ENCODE measurements at regions not wholly inside any gene's neighbourhood (a gene's known extent, or its start where the extent isn't known, plus 50 kb on each side); places are given as distances from the start of the nearest gene placed in this dataset.

- CTCF ChIA-PET = no interaction called here
- intact Hi-C loops (cut with micrococcal nuclease; ENCODE audit: unreplicated experiment) (no loop called here), in situ Hi-C loops (cut with MboI) (no loop called here)
- H3K79me2 ChIP-seq (ENCODE audit: control insufficient read depth, insufficient read depth, low read length) = no peaks in the 10 kb centered on the region
- no peak overlapping the region for H3K27ac ChIP-seq (ENCODE audit: control insufficient read depth, insufficient read depth)
- H3K9me3 ChIP-seq (replicated peaks; ENCODE audit: control insufficient read depth, insufficient read depth, low read length) = no peaks in the 10 kb centered on the region
- H4K20me1 ChIP-seq (ENCODE audit: control insufficient read depth, insufficient read depth) = no peaks in the 10 kb centered on the region
- no peak overlapping the region for H3K4me3 ChIP-seq
- SMC1A ChIA-PET (ENCODE audit: uncharacterized antibody, unreplicated experiment) = no interaction called here
- H3K4me2 ChIP-seq (ENCODE audit: control insufficient read depth, insufficient read depth) = no peak overlapping the region
- H3K36me3 ChIP-seq (ENCODE audit: control insufficient read depth in 2 of 2, insufficient read depth in 2 of 2, low read length in 1 of 2) = no peaks in the 10 kb centered on the region
- H3K27me3 ChIP-seq (replicated peaks in 1 of 2; ENCODE audit: control insufficient read depth in 2 of 2, insufficient read depth in 2 of 2, low read length in 1 of 2) = no peaks in the 10 kb centered on the region
- FAIRE-seq (no peak), ATAC-seq (no peak), DNase-seq (ENCODE audit: low read depth, low spot score) (no peak)
- POLR2A ChIA-PET = no interaction called here
- H3K9ac ChIP-seq (ENCODE audit: control insufficient read depth, insufficient read depth, low read length) = no peak overlapping the region
- H3K4me1 ChIP-seq (ENCODE audit: control insufficient read depth, insufficient read depth, low read length) = no peaks in the 10 kb centered on the region
- RAD21 ChIA-PET (ENCODE audit: unreplicated experiment) = no interaction called here
- no peak overlapping the region for H2AFZ ChIP-seq (ENCODE audit: control insufficient read depth, low read depth, low read length)
- 44% methylated on average over 1 of the region's 1 CpG for WGBS (ENCODE audit: insufficient coverage, insufficient replicate concordance, low lambda C conversion rate, missing lambda C conversion rate)
- BruUV-seq (replicated peaks) = no TSS peak
- TF ChIP-seq PML (IDR thresholded peaks at IDR 0.05; ENCODE audit: low read length) (no peak), NFYA (IDR thresholded peaks at IDR 0.05; ENCODE audit: borderline replicate concordance, low read depth, low read length) (no peak), MEF2B (IDR thresholded peaks at IDR 0.05; ENCODE audit: partially characterized antibody, poor library complexity, severe bottlenecking) (no peak), ZNF592 (IDR thresholded peaks at IDR 0.05) (no peak), CEBPZ (IDR thresholded peaks at IDR 0.05; ENCODE audit: low read depth, low read length) (no peak), CEBPB (IDR thresholded peaks at IDR 0.05; ENCODE audit: borderline replicate concordance in 1 of 2, low read depth in 2 of 2, low read length in 2 of 2) (no peak), FOXM1 (IDR thresholded peaks at IDR 0.05; ENCODE audit: low read depth, low read length) (no peak), ZNF687 (IDR thresholded peaks at IDR 0.05) (no peak), BACH1 (IDR thresholded peaks at IDR 0.05; ENCODE audit: borderline replicate concordance) (no peak)
Observed at GRCh38 chr3:162487138-162487537, 990.5 kb downstream of the OTOL1 start.
